Ovary (tissue), 3 donors: ENCODE measurements at regions not wholly inside any gene's neighbourhood (a gene's known extent, or its start where the extent isn't known, plus 50 kb on each side); places are given as distances from the start of the nearest gene placed in this dataset.

ENCODE experiments used
- EP300 ChIP-seq: sonication (generic); formaldehyde crosslinking; IDR thresholded peaks from one replicate; pipeline ENCODE4 v1.6.1; 2017; ENCODE audit warnings: antibody characterized with exemption
- POLR2A ChIP-seq: fragments of 450-650 bp; IDR thresholded peaks from one replicate; pipeline ENCODE4 v1.6.1; 2017; ENCODE audit warnings: antibody characterized with exemption, mild to moderate bottlenecking, moderate library complexity
- TF ChIP-seq, protein P1 (sequence below), 3 donors: fragments of 450-650 bp in 2 of 3; fragments of 200-600 bp in 1 of 3; IDR thresholded peaks; one replicate each; pipeline versions ENCODE4 v1.5.1 to v1.8.0; 2016 to 2022; ENCODE audit warnings: antibody characterized with exemption in 3 of 3, mild to moderate bottlenecking in 1 of 3
- donor health status: DM: no; HTN: no; CAD: no.

DNA sequence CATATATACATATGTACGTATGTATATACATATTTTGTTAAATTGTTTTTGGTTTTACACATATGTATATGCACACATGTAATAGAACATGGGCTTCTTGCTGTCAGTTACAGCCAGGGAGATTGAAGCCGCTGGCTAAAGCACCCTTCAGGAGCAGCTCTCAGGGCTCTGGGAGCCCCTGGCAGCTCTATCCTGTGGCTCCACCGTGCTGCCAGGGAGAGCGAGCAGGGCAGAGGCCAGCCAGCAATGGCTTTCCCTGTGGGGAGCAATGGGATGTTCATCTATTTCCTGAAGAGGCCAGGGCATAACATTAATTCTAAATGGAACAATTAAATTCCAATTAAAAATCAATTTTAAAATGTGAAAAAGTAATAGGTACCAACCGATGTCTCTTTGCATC is 102.9 kb downstream of the PSMG1 start:
- TF ChIP-seq, protein P1, sequence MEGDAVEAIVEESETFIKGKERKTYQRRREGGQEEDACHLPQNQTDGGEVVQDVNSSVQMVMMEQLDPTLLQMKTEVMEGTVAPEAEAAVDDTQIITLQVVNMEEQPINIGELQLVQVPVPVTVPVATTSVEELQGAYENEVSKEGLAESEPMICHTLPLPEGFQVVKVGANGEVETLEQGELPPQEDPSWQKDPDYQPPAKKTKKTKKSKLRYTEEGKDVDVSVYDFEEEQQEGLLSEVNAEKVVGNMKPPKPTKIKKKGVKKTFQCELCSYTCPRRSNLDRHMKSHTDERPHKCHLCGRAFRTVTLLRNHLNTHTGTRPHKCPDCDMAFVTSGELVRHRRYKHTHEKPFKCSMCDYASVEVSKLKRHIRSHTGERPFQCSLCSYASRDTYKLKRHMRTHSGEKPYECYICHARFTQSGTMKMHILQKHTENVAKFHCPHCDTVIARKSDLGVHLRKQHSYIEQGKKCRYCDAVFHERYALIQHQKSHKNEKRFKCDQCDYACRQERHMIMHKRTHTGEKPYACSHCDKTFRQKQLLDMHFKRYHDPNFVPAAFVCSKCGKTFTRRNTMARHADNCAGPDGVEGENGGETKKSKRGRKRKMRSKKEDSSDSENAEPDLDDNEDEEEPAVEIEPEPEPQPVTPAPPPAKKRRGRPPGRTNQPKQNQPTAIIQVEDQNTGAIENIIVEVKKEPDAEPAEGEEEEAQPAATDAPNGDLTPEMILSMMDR (IDR thresholded peaks at IDR 0.05): no peak
- TF ChIP-seq POLR2A (no peak), EP300 (no peak)
